IMR-90 (cell line): ENCODE measurements at regions not wholly inside any gene's neighbourhood (a gene's known extent, or its start where the extent isn't known, plus 50 kb on each side); places are given as distances from the start of the nearest gene placed in this dataset.

Experiments
- ATAC-seq: fragments of 200-7000 bp; cut with Tn5 transposase; 2 replicates; pipeline ENCODE4 v1.9.1; 2020; ENCODE audit warnings: low read depth, mild to moderate bottlenecking, moderate library complexity
- BruUV-seq: library from RNA; stranded (reverse); fragments of 400-500 nt; replicated peaks from 2 replicates; lab custom pipeline; 2021; lab: Mats Ljungman, UMichigan
- CTCF ChIA-PET: fragments of 300-600 bp; formaldehyde crosslinking; extraction: SDS; loops from one replicate; lab custom pipeline; 2021; ENCODE audit warnings: antibody characterized with exemption; lab: Yijun Ruan, JAX
- POLR2A ChIA-PET: fragments of 300-600 bp; sonication (Branson Sonifier 250); formaldehyde crosslinking; loops from one replicate; lab custom pipeline; 2022; ENCODE audit warnings: antibody characterized with exemption; ENCODE audit not compliant: unreplicated experiment; lab: Charles Lee
- DNase-seq: peaks from one replicate; pipeline ENCODE4 v3.0.0; 2013
- H2AFZ ChIP-seq: replicated peaks from 2 replicates; pipeline ENCODE3; 2013; ENCODE audit warnings: low read length, mild to moderate bottlenecking; ENCODE audit not compliant: poor library complexity
- H2AK5ac ChIP-seq: 2 replicates; pipeline ENCODE4 v1.6.1; 2013; ENCODE audit warnings: low read depth, low read length, inconsistent platforms
- H2AK9ac ChIP-seq: replicated peaks from 2 replicates; pipeline ENCODE3; 2013; ENCODE audit warnings: mild to moderate bottlenecking, low read depth, low read length, moderate library complexity; ENCODE audit not compliant: poor library complexity
- H2BK120ac ChIP-seq: 2 replicates; pipeline ENCODE4 v1.6.1; 2013; ENCODE audit warnings: low read depth, low read length, inconsistent platforms
- H2BK15ac ChIP-seq: 3 replicates; pipeline ENCODE4 v1.6.1; 2013; ENCODE audit warnings: low read depth, low read length, inconsistent platforms
- H2BK20ac ChIP-seq: 2 replicates; pipeline ENCODE4 v1.6.1; 2013; ENCODE audit warnings: low read depth, mild to moderate bottlenecking, inconsistent platforms, low read length, moderate library complexity
- H2BK5ac ChIP-seq: 2 replicates; pipeline ENCODE4 v1.6.1; 2013; ENCODE audit warnings: mild to moderate bottlenecking, low read depth, low read length, inconsistent platforms; ENCODE audit not compliant: poor library complexity, severe bottlenecking
- H3K14ac ChIP-seq: replicated peaks from 2 replicates; pipeline ENCODE4 v1.6.1; 2013; ENCODE audit warnings: low read depth, low read length, inconsistent platforms
- H3K18ac ChIP-seq: 2 replicates; pipeline ENCODE4 v1.6.1; 2013; ENCODE audit warnings: low read depth, low read length, control low read depth
- H3K23ac ChIP-seq: 2 replicates; pipeline ENCODE4 v1.6.1; 2013; ENCODE audit warnings: low read depth, low read length, inconsistent platforms
- H3K27ac ChIP-seq: 2 replicates; pipeline ENCODE4 v1.5.1; 2013; ENCODE audit warnings: mild to moderate bottlenecking, control low read depth, low read length; ENCODE audit not compliant: insufficient read depth
- H3K27me3 ChIP-seq: 2 replicates; pipeline ENCODE4 v1.6.1; 2013; ENCODE audit warnings: low read length; ENCODE audit not compliant: control insufficient read depth, insufficient read depth
- H3K36me3 ChIP-seq: 2 replicates; pipeline ENCODE4 v1.6.1; 2013; ENCODE audit warnings: low read length, mixed read lengths; ENCODE audit not compliant: control insufficient read depth, insufficient read depth
- H3K4ac ChIP-seq: 2 replicates; pipeline ENCODE4 v1.6.1; 2013; ENCODE audit warnings: low read depth, low read length, inconsistent platforms
- H3K4me1 ChIP-seq: 2 replicates; pipeline ENCODE4 v1.6.1; 2013; ENCODE audit warnings: low read length, mixed read lengths; ENCODE audit not compliant: control insufficient read depth, insufficient read depth
- H3K4me2 ChIP-seq: 2 replicates; pipeline ENCODE4 v1.6.1; 2013; ENCODE audit warnings: low read depth, mild to moderate bottlenecking, control low read depth, low read length, moderate library complexity
- H3K4me3 ChIP-seq: 2 replicates; pipeline ENCODE4 v1.5.1; 2013; ENCODE audit warnings: low read depth, mild to moderate bottlenecking, control low read depth, low read length, moderate library complexity; ENCODE audit not compliant: insufficient read depth
- H3K56ac ChIP-seq: 2 replicates; pipeline ENCODE4 v1.6.1; 2013; ENCODE audit warnings: low read length, inconsistent platforms; ENCODE audit not compliant: insufficient read depth; ENCODE audit errors: extremely low read depth
- H3K79me1 ChIP-seq, 2 experiments: 2 replicates each; pipeline ENCODE4 v1.6.1; 2013; ENCODE audit warnings: low read length in 2 of 2, inconsistent platforms in 1 of 2, low read depth in 1 of 2
- H3K9ac ChIP-seq: 2 replicates; pipeline ENCODE4 v1.6.1; 2013; ENCODE audit warnings: low read depth, low read length, control low read depth
- H3K9me1 ChIP-seq: 2 replicates; pipeline ENCODE4 v1.6.1; 2013; ENCODE audit warnings: low read length, inconsistent platforms; ENCODE audit not compliant: insufficient read depth
- H3K9me3 ChIP-seq: 2 replicates; pipeline ENCODE4 v1.6.1; 2013; ENCODE audit warnings: low read length; ENCODE audit not compliant: control insufficient read depth, insufficient read depth
- H4K20me1 ChIP-seq: 2 replicates; pipeline ENCODE4 v1.6.1; 2013; ENCODE audit warnings: low read length, inconsistent platforms; ENCODE audit not compliant: insufficient read depth
- H4K5ac ChIP-seq: 2 replicates; pipeline ENCODE4 v1.6.1; 2013; ENCODE audit warnings: mild to moderate bottlenecking, low read depth, low read length, control low read depth
- H4K8ac ChIP-seq, 2 experiments: 2 replicates each; pipeline ENCODE4 v1.6.1; 2013; ENCODE audit warnings: low read depth in 2 of 2, low read length in 2 of 2, control low read depth in 1 of 2, inconsistent platforms in 1 of 2
- H4K91ac ChIP-seq: 2 replicates; pipeline ENCODE4 v1.6.1; 2013; ENCODE audit warnings: low read depth, low read length, inconsistent platforms; ENCODE audit not compliant: insufficient read depth
- BHLHE40 ChIP-seq: fragments of 150-350 bp; IDR thresholded peaks from 2 replicates; pipeline ENCODE4 v1.6.1; 2016; ENCODE audit warnings: mild to moderate bottlenecking, low read depth, low read length
- WGBS, 2 experiments: methylation state at CpG; one replicate each; pipeline versions ENCODE4 v1.1.5 to v1.1.7; 2013; ENCODE audit warnings: missing lambda C conversion rate in 2 of 2; ENCODE audit not compliant: insufficient read length in 1 of 2; ENCODE audit errors: extremely low coverage in 2 of 2; 5-methylcytosine and 5-hydroxymethylcytosine counted together
- dilution Hi-C: fragments of 300-500 bp; cut with HindIII; formaldehyde crosslinking; loops from one replicate; pipeline ENCODE4 v1.14.3; 2018; ENCODE audit warnings: low sequenced_read_pairs; ENCODE audit not compliant: unreplicated experiment
- in situ Hi-C: fragments of 300-500 bp; cut with MboI; formaldehyde crosslinking; loops from 3 replicates; pipeline ENCODE4 v1.14.3; 2019; ENCODE audit warnings: low sequenced_read_pairs, inconsistent platforms, mixed read lengths
- intact Hi-C: fragments of 100-400 bp; cut with micrococcal nuclease; formaldehyde crosslinking; loops from 2 replicates; pipeline ENCODE4 v1.10.0; 2022

- no peak for TF ChIP-seq BHLHE40
- Histone ChIP-seq H2BK120ac (no peak overlapping the region), H3K4me3 (no peak overlapping the region), H3K4me2 (no peak overlapping the region), H2AFZ (no peak overlapping the region), H4K20me1 (no peaks in the 10 kb centered on the region), H2BK5ac (no peak overlapping the region), H3K9me1 (no peaks in the 10 kb centered on the region), H4K5ac (no peak overlapping the region), H3K18ac (no peak overlapping the region), H2BK20ac (no peak overlapping the region), H3K27me3 (no peaks in the 10 kb centered on the region), H3K23ac (no peak overlapping the region), H3K9ac (no peak overlapping the region), H3K27ac (no peak overlapping the region), H3K56ac (no peak overlapping the region), H2AK9ac (no peak overlapping the region), H3K14ac (no peak overlapping the region), H2AK5ac (no peak overlapping the region), H4K8ac (no peak overlapping the region), H3K4me1 (no peaks in the 10 kb centered on the region), H3K79me1 (no peaks in the 10 kb centered on the region), H2BK15ac (no peak overlapping the region), H3K4ac (no peak overlapping the region), H3K36me3 (no peaks in the 10 kb centered on the region), H4K91ac (no peak overlapping the region), H3K9me3 (peaks cover 3% of the 10 kb centered on the region; the same call in 1 of the 2 replicates)
- dilution Hi-C loops (no loop called here), in situ Hi-C loops (no loop called here), intact Hi-C loops (no loop called here)
- ATAC-seq (no peak), DNase-seq (no peak)
- no TSS peak for BruUV-seq
- POLR2A ChIA-PET, result no interaction called here
- WGBS, 2 experiments, result 83% methylated on average over 5 of the region's 19 CpGs; no CpG with 5 or more reads in 1 of the 2 experiments
- CTCF ChIA-PET, result interaction anchor here (1.1 kb wide), 1 partner anchor 8 kb away, joined by 3 read pairs; no protein-coding TSS in a partner anchor
These were observed 62.8 kb upstream of the LAPTM4A start for GRCh38 chr2:20113986-20114938.
